ENCODE measurements at regions not wholly inside any gene's neighbourhood (a gene's known extent, or its start where the extent isn't known, plus 50 kb on each side); places are given as distances from the start of the nearest gene placed in this dataset.

GRCh38 chr5:115467628-115468027, 76.9 kb downstream of the FEM1C start:
- Histone ChIP-seq H2BK120ac (ENCODE audit: low read depth, low read length, poor library complexity, severe bottlenecking) (no peak overlapping the region), H2BK12ac (ENCODE audit: insufficient read length, low read depth, low read length) (no peak overlapping the region), H3K23ac (ENCODE audit: insufficient read length, low read depth, low read length) (no peak overlapping the region), H4K20me1 (ENCODE audit: control insufficient read depth, insufficient read depth, insufficient read length) (no peaks in the 10 kb centered on the region), H3K23me2 (ENCODE audit: insufficient read length, low read depth, low read length, poor library complexity, severe bottlenecking) (no peaks in the 10 kb centered on the region), H4K8ac (replicated peaks; ENCODE audit: insufficient read length, low read depth, low read length) (no peak overlapping the region), H2BK15ac (ENCODE audit: low read depth, low read length) (no peak overlapping the region), H3T11ph (ENCODE audit: low read length) (no peak overlapping the region), H3K9me3 (ENCODE audit: control insufficient read depth, low read depth, low read length) (no peaks in the 10 kb centered on the region), H3K18ac (ENCODE audit: insufficient read length, low read depth, low read length) (no peak overlapping the region), H2BK20ac (ENCODE audit: low read depth, low read length, poor library complexity, severe bottlenecking) (no peak overlapping the region), H3K79me2 (ENCODE audit: insufficient read depth, low read length) (no peaks in the 10 kb centered on the region), H3K56ac (ENCODE audit: insufficient read length, low read depth, low read length) (no peak overlapping the region), H3K79me1 (ENCODE audit: insufficient read depth, low read depth, low read length, poor library complexity, severe bottlenecking) (no peaks in the 10 kb centered on the region), H4K91ac (ENCODE audit: insufficient read length, low read depth, low read length) (no peak overlapping the region), H3K14ac (ENCODE audit: insufficient read depth, low read length) (no peak overlapping the region), H3K4me2 (ENCODE audit: insufficient read depth, insufficient read length, low read length) (no peak overlapping the region), H2BK5ac (ENCODE audit: insufficient read length, low read length) (no peak overlapping the region), H2AK5ac (ENCODE audit: insufficient read length, low read length) (no peak overlapping the region), H3K27ac (ENCODE audit: insufficient read length, low read depth, low read length) (no peak overlapping the region), H3K4ac (ENCODE audit: low read depth, low read length) (no peak overlapping the region), H3K4me1 (ENCODE audit: insufficient read depth, low read length) (peaks cover 3% of the 10 kb centered on the region; the same call in 1 of the 2 replicates), H3K9ac (ENCODE audit: extremely low read depth, insufficient read length, low read length) (no peak overlapping the region), H2AFZ (ENCODE audit: low read length) (no peak overlapping the region), H4K5ac (ENCODE audit: insufficient read length, low read depth, low read length) (no peak overlapping the region), H3K27me3 (ENCODE audit: insufficient read depth, low read length) (no peaks in the 10 kb centered on the region)
- DNase-seq, result no peak
- H3K9me3 Mint-ChIP-seq, result no peaks in the 10 kb centered on the region; a peak in 1 of 5 replicates
- no peaks in the 10 kb centered on the region for H3K36me3 Mint-ChIP-seq (ENCODE audit: insufficient read depth in 1 of 3, low read depth in 3 of 3)
- H3K27ac Mint-ChIP-seq, result no peak overlapping the region
- H3K27me3 Mint-ChIP-seq (ENCODE audit: low read depth), result no peaks in the 10 kb centered on the region
- peaks cover 7 to 9% of the 10 kb centered on the region in 2 experiments for H3K4me1 Mint-ChIP-seq
- no peak overlapping the region for H3K4me3 Mint-ChIP-seq
- TF ChIP-seq, protein P1, sequence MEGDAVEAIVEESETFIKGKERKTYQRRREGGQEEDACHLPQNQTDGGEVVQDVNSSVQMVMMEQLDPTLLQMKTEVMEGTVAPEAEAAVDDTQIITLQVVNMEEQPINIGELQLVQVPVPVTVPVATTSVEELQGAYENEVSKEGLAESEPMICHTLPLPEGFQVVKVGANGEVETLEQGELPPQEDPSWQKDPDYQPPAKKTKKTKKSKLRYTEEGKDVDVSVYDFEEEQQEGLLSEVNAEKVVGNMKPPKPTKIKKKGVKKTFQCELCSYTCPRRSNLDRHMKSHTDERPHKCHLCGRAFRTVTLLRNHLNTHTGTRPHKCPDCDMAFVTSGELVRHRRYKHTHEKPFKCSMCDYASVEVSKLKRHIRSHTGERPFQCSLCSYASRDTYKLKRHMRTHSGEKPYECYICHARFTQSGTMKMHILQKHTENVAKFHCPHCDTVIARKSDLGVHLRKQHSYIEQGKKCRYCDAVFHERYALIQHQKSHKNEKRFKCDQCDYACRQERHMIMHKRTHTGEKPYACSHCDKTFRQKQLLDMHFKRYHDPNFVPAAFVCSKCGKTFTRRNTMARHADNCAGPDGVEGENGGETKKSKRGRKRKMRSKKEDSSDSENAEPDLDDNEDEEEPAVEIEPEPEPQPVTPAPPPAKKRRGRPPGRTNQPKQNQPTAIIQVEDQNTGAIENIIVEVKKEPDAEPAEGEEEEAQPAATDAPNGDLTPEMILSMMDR (conservative IDR thresholded peaks at IDR 0.05), result no peak
